Right lobe of liver (tissue), 6 donors: ENCODE measurements at regions not wholly inside any gene's neighbourhood (a gene's known extent, or its start where the extent isn't known, plus 50 kb on each side); places are given as distances from the start of the nearest gene placed in this dataset.

ENCODE experiments used
- ATAC-seq, 4 donors: fragments of 200-7000 bp; cut with Tn5 transposase; one replicate each; pipeline ENCODE4 v1.9.1; 2020; ENCODE audit warnings: mild to moderate bottlenecking in 4 of 4, moderate library complexity in 4 of 4
- DNase-seq, 3 donors: peaks; one replicate each; pipeline ENCODE4 v3.0.0-alpha.2; 2020
- H3K27ac ChIP-seq, 3 donors: fragments of 200-600 bp; one replicate each; pipeline ENCODE4 v1.8.0; 2022
- H3K27me3 ChIP-seq, 2 donors: fragments of 200-600 bp; one replicate each; pipeline ENCODE4 v1.8.0; 2022
- H3K36me3 ChIP-seq, 4 donors: fragments of 200-600 bp; sonication (generic) in 1 of 4; one replicate each; pipeline versions ENCODE4 v1.5.1 to v1.8.0; 2017 to 2022; ENCODE audit warnings: control low read depth in 1 of 4
- H3K4me1 ChIP-seq, 4 donors: fragments of 200-600 bp; sonication (generic) in 1 of 4; one replicate each; pipeline versions ENCODE4 v1.5.1 to v1.8.0; 2017 to 2022; ENCODE audit warnings: control low read depth in 1 of 4
- H3K4me3 ChIP-seq, 3 donors: fragments of 200-600 bp; one replicate each; pipeline ENCODE4 v1.8.0; 2022
- H3K9me3 ChIP-seq, 4 donors: fragments of 200-600 bp; sonication (generic) in 1 of 4; one replicate each; pipeline versions ENCODE4 v1.5.1 to v1.8.0; 2017 to 2022; ENCODE audit warnings: control low read depth in 1 of 4
- CTCF ChIP-seq, 4 donors: fragments of 200-600 bp in 3 of 4; fragments of 450-650 bp in 1 of 4; IDR thresholded peaks; one replicate each; pipeline versions ENCODE4 v1.5.1 to v1.8.0; 2016 to 2022; ENCODE audit warnings: antibody characterized with exemption in 4 of 4, mild to moderate bottlenecking in 2 of 4
- POLR2A ChIP-seq: fragments of 450-650 bp; IDR thresholded peaks from one replicate; pipeline ENCODE4 v1.6.1; 2017; ENCODE audit warnings: antibody characterized with exemption, mild to moderate bottlenecking
- WGBS: methylation state at CpG from one replicate; pipeline ENCODE4 v1.1.6; 2018; ENCODE audit warnings: low coverage, low lambda C conversion rate; ENCODE audit not compliant: insufficient coverage; ENCODE audit errors: missing lambda C conversion rate; 5-methylcytosine and 5-hydroxymethylcytosine counted together
- intact Hi-C, 2 donors: fragments of 100-400 bp; cut with DNase I; formaldehyde crosslinking; loops; one replicate each; pipeline versions ENCODE4 v1.11.2 to v1.14.1; 2022
- donor health status: DM: no; HTN: yes; CAD: no.
- donor health status: DM: no; HTN: no; CAD: no.
- donor health status: DM: no; HTN: no; CAD: no.
- donor health status: DM: no; HTN: yes; CAD: no.
- donor health status: DM: no; HTN: yes; CAD: no.

- intact Hi-C loops: no loop called here
- TF ChIP-seq CTCF (IDR thresholded peaks at IDR 0.05) (no peak), POLR2A (no peak)
- no peak for ATAC-seq
Observed at GRCh38 chr18:56294484-56295183, 343.8 kb downstream of the TXNL1 start.

GRCh38 chr18:56291294-56291693, 347.1 kb downstream of the TXNL1 start:
- H3K4me3 ChIP-seq: no peak overlapping the region
- no peak for DNase-seq
- no peaks in the 10 kb centered on the region for H3K9me3 ChIP-seq
- ATAC-seq: peak in 2 of 4 donors; percentile 36 to 60
- H3K27me3 ChIP-seq: no peaks in the 10 kb centered on the region
- no peaks in the 10 kb centered on the region for H3K4me1 ChIP-seq
- no peak overlapping the region for H3K27ac ChIP-seq
- intact Hi-C loops: no loop called here
- 36% methylated on average over 4 of the region's 4 CpGs for WGBS
- H3K36me3 ChIP-seq: no peaks in the 10 kb centered on the region
- TF ChIP-seq CTCF (IDR thresholded peaks at IDR 0.05) (no peak), POLR2A (no peak)

More at GRCh38 chr18:56294484-56295183, 343.8 kb downstream of the TXNL1 start:
- no peaks in the 10 kb centered on the region for H3K36me3 ChIP-seq
- no peak overlapping the region for H3K4me3 ChIP-seq
- H3K9me3 ChIP-seq: no peaks in the 10 kb centered on the region
- WGBS: 50% methylated on average over 5 of the region's 5 CpGs
- no peaks in the 10 kb centered on the region for H3K27me3 ChIP-seq
- DNase-seq: no peak
- H3K4me1 ChIP-seq: no peaks in the 10 kb centered on the region
- H3K27ac ChIP-seq: no peak overlapping the region

GRCh38 chr18:56289381-56289780, 349.0 kb downstream of the TXNL1 start:
- Histone ChIP-seq H3K4me1 (no peaks in the 10 kb centered on the region), H3K27me3 (no peaks in the 10 kb centered on the region), H3K36me3 (no peaks in the 10 kb centered on the region), H3K9me3 (no peaks in the 10 kb centered on the region), H3K27ac (no peak overlapping the region), H3K4me3 (no peak overlapping the region)
- intact Hi-C loops: no loop called here
- TF ChIP-seq CTCF (IDR thresholded peaks at IDR 0.05) (no peak), POLR2A (no peak)
- ATAC-seq (peak; percentile 10 to 47 (median 36)), DNase-seq (no peak)
- 43% methylated on average over 2 of the region's 2 CpGs for WGBS

GRCh38 chr18:56286775-56287325, 351.5 kb downstream of the TXNL1 start:
- Histone ChIP-seq H3K27ac (no peak overlapping the region), H3K4me1 (no peaks in the 10 kb centered on the region), H3K27me3 (no peaks in the 10 kb centered on the region), H3K9me3 (no peaks in the 10 kb centered on the region), H3K4me3 (no peak overlapping the region), H3K36me3 (no peaks in the 10 kb centered on the region)
- DNase-seq: no peak
- 0% methylated on average over 1 of the region's 4 CpGs for WGBS
- no peak for ATAC-seq
- intact Hi-C loops: no loop called here
- TF ChIP-seq CTCF (IDR thresholded peaks at IDR 0.05) (no peak), POLR2A (no peak)
